KMS-11 (cell line): ENCODE measurements at regions not wholly inside any gene's neighbourhood (a gene's known extent, or its start where the extent isn't known, plus 50 kb on each side); places are given as distances from the start of the nearest gene placed in this dataset.

Experiments
- H2AFZ ChIP-seq: fragments of 200-600 bp; sonication (generic); 2 replicates; pipeline ENCODE4 v1.6.1; 2016; ENCODE audit warnings: antibody characterized with exemption, mixed run types, low read depth
- H3K27ac ChIP-seq: fragments of 200-600 bp; sonication (generic); 2 replicates; pipeline ENCODE4 v1.6.1; 2016; ENCODE audit warnings: mild to moderate bottlenecking, mixed run types
- H3K27me3 ChIP-seq: fragments of 200-600 bp; sonication (generic); 2 replicates; pipeline ENCODE4 v1.6.1; 2017; ENCODE audit warnings: mild to moderate bottlenecking, low read depth, mixed run types, moderate library complexity; ENCODE audit not compliant: insufficient read depth
- H3K36me3 ChIP-seq: fragments of 200-600 bp; sonication (generic); 2 replicates; pipeline ENCODE4 v1.6.1; 2017; ENCODE audit warnings: mild to moderate bottlenecking, mixed run types; ENCODE audit not compliant: insufficient read depth
- H3K4me1 ChIP-seq: fragments of 200-600 bp; sonication (generic); 2 replicates; pipeline ENCODE4 v1.6.1; 2016; ENCODE audit warnings: mild to moderate bottlenecking, low read depth, mixed run types; ENCODE audit not compliant: poor library complexity, severe bottlenecking
- H3K4me2 ChIP-seq: fragments of 200-600 bp; sonication (generic); 2 replicates; pipeline ENCODE4 v1.7.0; 2016; ENCODE audit warnings: mild to moderate bottlenecking, mixed run types
- H3K4me3 ChIP-seq: fragments of 200-600 bp; sonication (generic); IDR thresholded peaks from 2 replicates; pipeline ENCODE4 v1.6.1; 2017; ENCODE audit warnings: low read depth, low read length, mixed read lengths; ENCODE audit not compliant: insufficient read depth
- H3K79me2 ChIP-seq: fragments of 200-600 bp; sonication (generic); 2 replicates; pipeline ENCODE4 v1.6.1; 2016; ENCODE audit warnings: low read depth, mixed run types; ENCODE audit not compliant: insufficient read depth
- H3K9ac ChIP-seq: fragments of 200-600 bp; sonication (generic); 2 replicates; pipeline ENCODE4 v1.6.1; 2016; ENCODE audit warnings: mild to moderate bottlenecking, mixed run types
- H4K20me1 ChIP-seq: fragments of 200-600 bp; sonication (generic); 2 replicates; pipeline ENCODE4 v1.6.1; 2016; ENCODE audit warnings: mild to moderate bottlenecking, mixed run types; ENCODE audit not compliant: insufficient read depth
- CTCF ChIP-seq: fragments of 200-600 bp; sonication (generic); conservative IDR thresholded peaks from 2 replicates; pipeline ENCODE4 v1.6.1; 2017; ENCODE audit warnings: low read depth, mild to moderate bottlenecking, antibody characterized with exemption, low read length, moderate library complexity, mixed read lengths

- Histone ChIP-seq H3K4me3 (no peak overlapping the region), H3K4me1 (peaks cover 31% of the 10 kb centered on the region), H3K36me3 (no peaks in the 10 kb centered on the region), H3K27ac (no peak overlapping the region), H4K20me1 (no peaks in the 10 kb centered on the region), H3K4me2 (no peak overlapping the region), H2AFZ (no peak overlapping the region), H3K9ac (no peak overlapping the region), H3K27me3 (no peaks in the 10 kb centered on the region), H3K79me2 (no peaks in the 10 kb centered on the region)
- no peak for TF ChIP-seq CTCF
Measured at GRCh38 chr18:70416496-70416895, 127.7 kb downstream of the SOCS6 start.

GRCh38 chr18:70415823-70416488 is 127.1 kb downstream of the SOCS6 start:
- Histone ChIP-seq H3K9ac (no peak overlapping the region), H3K4me2 (no peak overlapping the region), H3K79me2 (no peaks in the 10 kb centered on the region), H3K36me3 (no peaks in the 10 kb centered on the region), H4K20me1 (no peaks in the 10 kb centered on the region), H3K4me1 (peaks cover 31% of the 10 kb centered on the region), H3K27me3 (no peaks in the 10 kb centered on the region), H3K27ac (no peak overlapping the region), H2AFZ (no peak overlapping the region), H3K4me3 (no peak overlapping the region)
- no peak for TF ChIP-seq CTCF

GRCh38 chr18:70414315-70414900 is 125.6 kb downstream of the SOCS6 start:
- Histone ChIP-seq H3K27me3 (no peaks in the 10 kb centered on the region), H3K36me3 (no peaks in the 10 kb centered on the region), H4K20me1 (no peaks in the 10 kb centered on the region), H2AFZ (no peak overlapping the region), H3K79me2 (no peaks in the 10 kb centered on the region), H3K9ac (no peak overlapping the region), H3K4me1 (peaks cover 19% of the 10 kb centered on the region), H3K4me2 (no peak overlapping the region), H3K4me3 (no peak overlapping the region), H3K27ac (no peak overlapping the region)
- TF ChIP-seq CTCF = no peak

- H3K4me1 ChIP-seq = peaks cover 10% of the 10 kb centered on the region
- H3K36me3 ChIP-seq = no peaks in the 10 kb centered on the region
- H4K20me1 ChIP-seq = no peaks in the 10 kb centered on the region
- H3K4me3 ChIP-seq = no peak overlapping the region
- H3K27ac ChIP-seq = no peak overlapping the region
- H3K9ac ChIP-seq = no peak overlapping the region
- H3K27me3 ChIP-seq = no peaks in the 10 kb centered on the region
- no peak overlapping the region for H2AFZ ChIP-seq
- TF ChIP-seq CTCF = no peak
- no peak overlapping the region for H3K4me2 ChIP-seq
- no peaks in the 10 kb centered on the region for H3K79me2 ChIP-seq
Measured at GRCh38 chr18:70413455-70413854, 124.6 kb downstream of the SOCS6 start.
